ENCODE measurements at regions not wholly inside any gene's neighbourhood (a gene's known extent, or its start where the extent isn't known, plus 50 kb on each side); places are given as distances from the start of the nearest gene placed in this dataset.

GRCh38 chr10:20978617-20979016 lies 81.5 kb upstream of the NEBL start:
- no peak for DNase-seq (ENCODE audit: low read depth)

- no peak for DNase-seq (ENCODE audit: low read depth)
Measured at GRCh38 chr10:20977300-20977699, 80.2 kb upstream of the NEBL start.

GRCh38 chr10:20976891-20977290 lies 79.8 kb upstream of the NEBL start:
- DNase-seq (ENCODE audit: low read depth) = no peak

GRCh38 chr10:20976390-20976789 lies 79.3 kb upstream of the NEBL start:
- no peak for DNase-seq (ENCODE audit: low read depth)

GRCh38 chr10:20975236-20975635 lies 78.1 kb upstream of the NEBL start:
- no peak for DNase-seq (ENCODE audit: low read depth)

- no peak for DNase-seq (ENCODE audit: low read depth)
Measured at GRCh38 chr10:20972925-20973324, 75.8 kb upstream of the NEBL start.

- no peak for DNase-seq (ENCODE audit: low read depth)
Measured at GRCh38 chr10:20971901-20972300, 74.8 kb upstream of the NEBL start.

- no peak for DNase-seq (ENCODE audit: low read depth)
Measured at GRCh38 chr10:20970708-20971107, 73.6 kb upstream of the NEBL start.

- DNase-seq (ENCODE audit: low read depth) = no peak
Measured at GRCh38 chr10:20970044-20970443, 72.9 kb upstream of the NEBL start.

- no peak for DNase-seq (ENCODE audit: low read depth)
Measured at GRCh38 chr10:20966426-20966825, 69.3 kb upstream of the NEBL start.

GRCh38 chr10:20963721-20964595 lies 66.8 kb upstream of the NEBL start:
- no peak for DNase-seq (ENCODE audit: low read depth)

- no peak for DNase-seq (ENCODE audit: low read depth)
Measured at GRCh38 chr10:20963056-20963455, 65.9 kb upstream of the NEBL start.

GRCh38 chr10:20962165-20962564 lies 65.1 kb upstream of the NEBL start:
- DNase-seq (ENCODE audit: low read depth) = no peak

- DNase-seq (ENCODE audit: low read depth) = no peak
Measured at GRCh38 chr10:20959242-20959641, 62.1 kb upstream of the NEBL start.

GRCh38 chr10:20958764-20959163 lies 61.7 kb upstream of the NEBL start:
- DNase-seq (ENCODE audit: low read depth) = no peak

- DNase-seq (ENCODE audit: low read depth) = no peak
Measured at GRCh38 chr10:20958225-20958624, 61.1 kb upstream of the NEBL start.

GRCh38 chr10:20957744-20958143 lies 60.6 kb upstream of the NEBL start:
- DNase-seq (ENCODE audit: low read depth) = no peak

- no peak for DNase-seq (ENCODE audit: low read depth)
Measured at GRCh38 chr10:20956843-20957242, 59.7 kb upstream of the NEBL start.

GRCh38 chr10:20955355-20955893 lies 58.3 kb upstream of the NEBL start:
- DNase-seq (ENCODE audit: low read depth) = no peak

- DNase-seq (ENCODE audit: low read depth) = no peak
Measured at GRCh38 chr10:20954519-20954918, 57.4 kb upstream of the NEBL start.

GRCh38 chr10:20953120-20953519 lies 56.0 kb upstream of the NEBL start:
- no peak for DNase-seq (ENCODE audit: low read depth)

GRCh38 chr10:20949967-20950366 lies 52.9 kb upstream of the NEBL start:
- DNase-seq (ENCODE audit: low read depth) = no peak

GRCh38 chr10:20948686-20949327 lies 51.7 kb upstream of the NEBL start:
- no peak for DNase-seq (ENCODE audit: low read depth)
